HepG2 (cell line): ENCODE measurements at regions not wholly inside any gene's neighbourhood (a gene's known extent, or its start where the extent isn't known, plus 50 kb on each side); places are given as distances from the start of the nearest gene placed in this dataset.

Experiments
- EP300 ChIP-seq, 3 experiments: sonication (generic) in 1 of 3; formaldehyde crosslinking in 1 of 3; IDR thresholded peaks; 2 replicates each; pipeline versions ENCODE4 v1.5.1 to v1.6.1; 2011 to 2020; ENCODE audit warnings: low read depth in 2 of 3, low read length in 2 of 3, borderline replicate concordance in 1 of 3, improper control_type of control experiment in 1 of 3, mild to moderate bottlenecking in 1 of 3, missing genetic modification reagents in 1 of 3, moderate library complexity in 1 of 3
- FOSL2 ChIP-seq: sonication (generic); formaldehyde crosslinking; IDR thresholded peaks from 2 replicates; pipeline ENCODE4 v1.4.0; 2020; ENCODE audit warnings: missing genetic modification reagents
- GATAD2A ChIP-seq: IDR thresholded peaks from 2 replicates; pipeline ENCODE4 v1.6.1; 2016
- GFI1 ChIP-seq: sonication (generic); formaldehyde crosslinking; IDR thresholded peaks from 2 replicates; pipeline ENCODE4 v1.5.0; 2020; ENCODE audit warnings: missing genetic modification reagents, mild to moderate bottlenecking, borderline replicate concordance
- HMGA1 ChIP-seq: sonication (generic); formaldehyde crosslinking; conservative IDR thresholded peaks from 2 replicates; pipeline ENCODE4 v1.4.0; 2020; ENCODE audit warnings: missing genetic modification reagents
- HNF1A ChIP-seq, 2 experiments: sonication (generic) in 1 of 2; formaldehyde crosslinking in 1 of 2; IDR thresholded peaks; 2 replicates each; pipeline versions ENCODE4 v1.4.0 to v1.6.1; 2016 to 2020; ENCODE audit warnings: borderline replicate concordance in 1 of 2, low read depth in 1 of 2, mild to moderate bottlenecking in 1 of 2, missing genetic modification reagents in 1 of 2
- HNRNPUL1 ChIP-seq: fragments of 200-400 bp; formaldehyde crosslinking; IDR thresholded peaks from 2 replicates; pipeline ENCODE4 v1.6.1; 2017; ENCODE audit warnings: low read depth, mild to moderate bottlenecking, low read length, moderate library complexity
- RBFOX2 ChIP-seq: fragments of 200-400 bp; formaldehyde crosslinking; IDR thresholded peaks from 2 replicates; pipeline ENCODE4 v1.6.1; 2017; ENCODE audit warnings: low read depth, mild to moderate bottlenecking, low read length
- SALL2 ChIP-seq: sonication (generic); formaldehyde crosslinking; IDR thresholded peaks from 2 replicates; pipeline ENCODE4 v1.8.1; 2023; ENCODE audit warnings: mild to moderate bottlenecking, missing genetic modification reagents, inconsistent platforms
- SCMH1 ChIP-seq: sonication (generic); formaldehyde crosslinking; IDR thresholded peaks from 2 replicates; pipeline ENCODE4 v1.9.0; 2021; ENCODE audit warnings: missing genetic modification reagents, mild to moderate bottlenecking, borderline replicate concordance
- SRSF9 ChIP-seq: fragments of 200-400 bp; formaldehyde crosslinking; IDR thresholded peaks from 2 replicates; pipeline ENCODE4 v1.6.1; 2018; ENCODE audit warnings: borderline replicate concordance, mild to moderate bottlenecking, low read depth, low read length; ENCODE audit not compliant: insufficient read depth, poor library complexity, severe bottlenecking
- STAT5B ChIP-seq: sonication (generic); formaldehyde crosslinking; IDR thresholded peaks from 2 replicates; pipeline ENCODE4 v1.4.0; 2020; ENCODE audit warnings: missing genetic modification reagents
- TEAD3 ChIP-seq: optimal IDR thresholded peaks from 2 replicates; pipeline ENCODE3; 2016; ENCODE audit warnings: borderline replicate concordance
- THRA ChIP-seq: sonication (generic); formaldehyde crosslinking; IDR thresholded peaks from 2 replicates; pipeline ENCODE4 v1.4.0; 2020; ENCODE audit warnings: missing genetic modification reagents, borderline replicate concordance
- ZFAT ChIP-seq: sonication (generic); formaldehyde crosslinking; conservative IDR thresholded peaks from 2 replicates; pipeline ENCODE4 v1.8.1; 2023; ENCODE audit warnings: missing genetic modification reagents, inconsistent platforms
- ZNF282 ChIP-seq: fragments of 450-650 bp; IDR thresholded peaks from 2 replicates; pipeline ENCODE4 v1.6.1; 2018; ENCODE audit not compliant: partially characterized antibody
- ZNF331 ChIP-seq: sonication (generic); formaldehyde crosslinking; IDR thresholded peaks from 2 replicates; pipeline ENCODE4 v1.4.0; 2020; ENCODE audit warnings: missing genetic modification reagents
- ZNF383 ChIP-seq: sonication (generic); formaldehyde crosslinking; IDR thresholded peaks from 2 replicates; pipeline ENCODE4 v1.4.0; 2020; ENCODE audit warnings: missing genetic modification reagents, mild to moderate bottlenecking, borderline replicate concordance
- ZNF792 ChIP-seq: IDR thresholded peaks from 2 replicates; pipeline ENCODE4 v1.6.1; 2016
- TF ChIP-seq, protein P1 (sequence below): sonication (generic); formaldehyde crosslinking; conservative IDR thresholded peaks from 2 replicates; pipeline ENCODE4 v1.4.0; 2020; ENCODE audit warnings: missing genetic modification reagents
- TF ChIP-seq, protein P2 (sequence below): sonication (generic); formaldehyde crosslinking; IDR thresholded peaks from 2 replicates; pipeline ENCODE4 v1.8.0; 2022; ENCODE audit warnings: mild to moderate bottlenecking, missing genetic modification reagents, borderline replicate concordance

DNA sequence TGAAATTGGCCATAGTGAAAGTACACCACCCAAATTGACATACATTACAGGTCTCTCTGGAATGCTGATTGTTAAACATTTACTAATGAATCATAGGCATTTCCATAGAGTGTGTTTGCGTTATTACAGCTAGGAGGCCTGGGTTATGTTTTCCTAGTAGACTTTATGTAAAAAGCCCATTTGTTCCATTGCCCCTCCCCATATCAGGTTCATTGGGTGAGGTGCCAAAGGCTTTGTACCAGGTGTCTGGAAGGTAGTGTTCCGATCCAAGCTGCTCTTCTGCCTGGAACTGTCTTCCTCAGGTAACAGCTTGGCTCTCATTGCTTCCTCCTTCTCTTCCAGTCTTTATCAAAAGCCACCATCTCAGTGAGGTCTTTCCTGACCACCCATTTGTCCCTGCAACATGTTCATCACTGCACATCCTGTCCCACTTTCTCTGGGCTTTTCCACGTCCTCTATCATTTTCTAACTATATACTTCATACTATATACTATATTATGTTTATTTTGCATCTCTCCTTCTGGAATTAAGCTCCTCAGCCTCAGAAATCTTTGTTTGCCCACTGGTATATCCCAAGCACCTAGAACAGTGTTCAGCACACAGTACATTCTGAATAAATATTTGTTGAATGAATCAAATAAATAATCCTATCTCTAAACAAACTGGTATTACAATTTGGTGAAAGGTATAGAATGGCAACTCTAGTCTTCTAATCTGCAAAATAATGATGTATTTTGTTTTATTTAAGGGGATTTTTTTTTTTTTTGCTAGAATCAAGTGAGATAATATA, 252.3 kb downstream of the KTN1 start (continued):
- TF ChIP-seq ZNF792 (CRISPR knock-in tag) (no peak), SALL2 (no peak), FOSL2 (CRISPR knock-in tag) (peak; percentile 68), ZNF282 (no peak), HNF1A (IDR thresholded peaks at IDR 0.05; ENCODE audit: low read depth) (peak; percentile 61; the same call in 1 of the 2 replicates), HNF1A (CRISPR knock-in tag; IDR thresholded peaks at IDR 0.05; ENCODE audit: borderline replicate concordance) (peak; percentile 51; the same call in 1 of the 2 replicates), SCMH1 (CRISPR knock-in tag) (no peak), STAT5B (CRISPR knock-in tag) (no peak), THRA (CRISPR knock-in tag) (no peak), GATAD2A (CRISPR knock-in tag) (no peak), GFI1 (CRISPR knock-in tag) (no peak), ZFAT (no peak), RBFOX2 (no peak), TEAD3 (CRISPR knock-in tag) (peak; percentile 48), EP300 (IDR thresholded peaks at IDR 0.05; ENCODE audit: low read depth in 2 of 2, low read length in 2 of 2) (peak in 1 of 2 experiments; percentile 41; a peak in 1 of 4 replicates), EP300 (CRISPR knock-in tag; IDR thresholded peaks at IDR 0.05; ENCODE audit: borderline replicate concordance) (no peak), ZNF331 (no peak), HMGA1 (no peak), HNRNPUL1 (no peak), ZNF383 (no peak), SRSF9 (no peak)
- TF ChIP-seq, protein P1, sequence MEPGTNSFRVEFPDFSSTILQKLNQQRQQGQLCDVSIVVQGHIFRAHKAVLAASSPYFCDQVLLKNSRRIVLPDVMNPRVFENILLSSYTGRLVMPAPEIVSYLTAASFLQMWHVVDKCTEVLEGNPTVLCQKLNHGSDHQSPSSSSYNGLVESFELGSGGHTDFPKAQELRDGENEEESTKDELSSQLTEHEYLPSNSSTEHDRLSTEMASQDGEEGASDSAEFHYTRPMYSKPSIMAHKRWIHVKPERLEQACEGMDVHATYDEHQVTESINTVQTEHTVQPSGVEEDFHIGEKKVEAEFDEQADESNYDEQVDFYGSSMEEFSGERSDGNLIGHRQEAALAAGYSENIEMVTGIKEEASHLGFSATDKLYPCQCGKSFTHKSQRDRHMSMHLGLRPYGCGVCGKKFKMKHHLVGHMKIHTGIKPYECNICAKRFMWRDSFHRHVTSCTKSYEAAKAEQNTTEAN (CRISPR knock-in tag): no peak
- TF ChIP-seq, protein P2, sequence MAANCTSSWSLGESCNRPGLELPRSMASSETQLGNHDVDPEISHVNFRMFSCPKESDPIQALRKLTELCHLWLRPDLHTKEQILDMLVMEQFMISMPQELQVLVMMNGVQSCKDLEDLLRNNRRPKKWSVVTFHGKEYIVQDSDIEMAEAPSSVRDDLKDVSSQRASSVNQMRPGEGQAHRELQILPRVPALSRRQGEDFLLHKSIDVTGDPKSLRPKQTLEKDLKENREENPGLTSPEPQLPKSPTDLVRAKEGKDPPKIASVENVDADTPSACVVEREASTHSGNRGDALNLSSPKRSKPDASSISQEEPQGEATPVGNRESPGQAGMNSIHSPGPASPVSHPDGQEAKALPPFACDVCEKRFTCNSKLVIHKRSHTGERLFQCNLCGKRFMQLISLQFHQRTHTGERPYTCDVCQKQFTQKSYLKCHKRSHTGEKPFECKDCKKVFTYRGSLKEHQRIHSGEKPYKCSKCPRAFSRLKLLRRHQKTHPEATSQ (CRISPR knock-in tag): no peak
